Natural killer cell (primary cell): ENCODE measurements at regions not wholly inside any gene's neighbourhood (a gene's known extent, or its start where the extent isn't known, plus 50 kb on each side); places are given as distances from the start of the nearest gene placed in this dataset.

Experiments used
- ATAC-seq, 3 donors: fragments of 150-1000 bp in 2 of 3; fragments of 200-7000 bp in 1 of 3; cut with Tn5 transposase; 1 replicate in 1 of 3; 2 replicates in 2 of 3; pipeline ENCODE4 v1.10.0; 2021; ENCODE audit warnings: mild to moderate bottlenecking in 2 of 3, moderate library complexity in 2 of 3
- DNase-seq, 2 donors: peaks; one replicate each; pipeline versions ENCODE4 v3.0.0 to v3.0.0-alpha.2; 2013 to 2021; ENCODE audit warnings: mixed read lengths in 1 of 2
- H3K27ac ChIP-seq: one replicate; pipeline ENCODE4 v1.5.1; 2013; ENCODE audit warnings: mild to moderate bottlenecking, low read length
- H3K27me3 ChIP-seq: one replicate; pipeline ENCODE4 v1.6.1; 2013; ENCODE audit warnings: low read length; ENCODE audit not compliant: control insufficient read depth, insufficient read depth
- H3K36me3 ChIP-seq: one replicate; pipeline ENCODE4 v1.6.1; 2013; ENCODE audit warnings: low read length; ENCODE audit not compliant: control insufficient read depth, insufficient read depth
- H3K4me1 ChIP-seq: one replicate; pipeline ENCODE4 v1.6.1; 2013; ENCODE audit warnings: low read length; ENCODE audit not compliant: control insufficient read depth, insufficient read depth
- H3K4me3 ChIP-seq: one replicate; pipeline ENCODE4 v1.5.1; 2013; ENCODE audit warnings: low read length
- H3K9me3 ChIP-seq: one replicate; pipeline ENCODE4 v1.6.1; 2013; ENCODE audit warnings: low read length; ENCODE audit not compliant: control insufficient read depth, insufficient read depth
- H3K27ac Mint-ChIP-seq, 2 donors: one replicate each; pipeline ENCODE4 v1.8.0; 2022; ENCODE audit warnings: mild to moderate bottlenecking in 2 of 2, mixed read lengths in 2 of 2, moderate library complexity in 1 of 2
- H3K27me3 Mint-ChIP-seq, 2 donors: one replicate each; pipeline ENCODE4 v1.8.0; 2022; ENCODE audit warnings: low read depth in 2 of 2, mixed read lengths in 2 of 2
- H3K36me3 Mint-ChIP-seq: one replicate; pipeline ENCODE4 v1.8.0; 2022; ENCODE audit warnings: mixed read lengths
- H3K4me1 Mint-ChIP-seq, 2 donors: one replicate each; pipeline ENCODE4 v1.8.0; 2022; ENCODE audit warnings: mixed read lengths in 2 of 2
- H3K4me3 Mint-ChIP-seq: one replicate; pipeline ENCODE4 v1.8.0; 2022; ENCODE audit warnings: mild to moderate bottlenecking, moderate library complexity, mixed read lengths
- H3K9me3 Mint-ChIP-seq, 2 donors: one replicate each; pipeline ENCODE4 v1.8.0; 2022; ENCODE audit warnings: mixed read lengths in 2 of 2
- WGBS: methylation state at CpG from one replicate; pipeline ENCODE4 v1.1.7; 2013; ENCODE audit warnings: missing lambda C conversion rate; ENCODE audit not compliant: insufficient coverage; 5-methylcytosine and 5-hydroxymethylcytosine counted together
- intact Hi-C: fragments of 100-400 bp; cut with micrococcal nuclease; formaldehyde crosslinking; loops from one replicate; pipeline ENCODE4 v1.14.2; 2022
- TF ChIP-seq, protein P1 (sequence below): fragments of 200-600 bp; IDR thresholded peaks from one replicate; pipeline ENCODE4 v1.8.0; 2022; ENCODE audit warnings: antibody characterized with exemption

DNA sequence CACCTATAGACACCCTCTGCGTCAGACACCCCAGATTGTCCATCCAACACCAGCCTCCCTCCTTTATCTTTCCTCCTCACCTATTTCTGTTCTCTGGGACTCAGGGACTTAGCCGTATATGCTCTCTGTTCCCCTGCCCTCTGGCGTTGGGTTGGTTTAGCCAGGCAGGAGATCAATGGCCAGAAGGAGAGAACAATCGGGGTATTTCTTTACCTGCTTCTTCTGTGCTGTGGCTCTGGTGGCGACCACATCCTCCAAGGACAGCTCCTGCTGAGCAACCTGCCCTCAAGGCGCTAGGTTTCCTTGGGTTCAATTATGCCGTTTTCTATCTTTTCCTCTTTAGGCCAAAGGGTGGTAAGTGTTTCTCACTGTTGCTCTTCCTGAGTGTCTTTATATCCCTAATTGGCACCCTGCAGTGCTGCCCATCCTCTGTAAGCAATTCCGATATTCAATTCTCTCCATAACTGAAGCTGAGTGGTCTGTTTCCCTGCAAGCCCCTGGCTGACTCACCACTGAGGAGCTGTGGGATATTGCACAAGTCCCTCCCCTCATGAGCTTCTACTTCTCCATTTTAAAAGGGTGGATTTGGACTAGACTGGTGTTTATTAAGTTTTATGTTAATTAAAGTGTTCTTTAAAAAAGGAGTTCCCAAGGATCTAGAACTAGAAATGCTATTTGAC lies 63.7 kb upstream of the TMTC4 start:
- Mint-ChIP-seq H3K4me3 (no peak overlapping the region), H3K4me1 (no peaks in the 10 kb centered on the region), H3K27ac (no peak overlapping the region), H3K36me3 (no peaks in the 10 kb centered on the region), H3K27me3 (peaks cover 10 to 35% of the 10 kb centered on the region in 2 donors), H3K9me3 (no peaks in the 10 kb centered on the region)
- no peaks in the 10 kb centered on the region for H3K9me3 ChIP-seq
- DNase-seq, result no peak
- H3K4me3 ChIP-seq, result no peak overlapping the region
- no peak for ATAC-seq
- no peaks in the 10 kb centered on the region for H3K36me3 ChIP-seq
- 89% methylated on average over 8 of the region's 8 CpGs for WGBS
- no peaks in the 10 kb centered on the region for H3K27me3 ChIP-seq
- no peak overlapping the region for H3K27ac ChIP-seq
- no peaks in the 10 kb centered on the region for H3K4me1 ChIP-seq
- intact Hi-C loops, result no loop called here
- TF ChIP-seq, protein P1, sequence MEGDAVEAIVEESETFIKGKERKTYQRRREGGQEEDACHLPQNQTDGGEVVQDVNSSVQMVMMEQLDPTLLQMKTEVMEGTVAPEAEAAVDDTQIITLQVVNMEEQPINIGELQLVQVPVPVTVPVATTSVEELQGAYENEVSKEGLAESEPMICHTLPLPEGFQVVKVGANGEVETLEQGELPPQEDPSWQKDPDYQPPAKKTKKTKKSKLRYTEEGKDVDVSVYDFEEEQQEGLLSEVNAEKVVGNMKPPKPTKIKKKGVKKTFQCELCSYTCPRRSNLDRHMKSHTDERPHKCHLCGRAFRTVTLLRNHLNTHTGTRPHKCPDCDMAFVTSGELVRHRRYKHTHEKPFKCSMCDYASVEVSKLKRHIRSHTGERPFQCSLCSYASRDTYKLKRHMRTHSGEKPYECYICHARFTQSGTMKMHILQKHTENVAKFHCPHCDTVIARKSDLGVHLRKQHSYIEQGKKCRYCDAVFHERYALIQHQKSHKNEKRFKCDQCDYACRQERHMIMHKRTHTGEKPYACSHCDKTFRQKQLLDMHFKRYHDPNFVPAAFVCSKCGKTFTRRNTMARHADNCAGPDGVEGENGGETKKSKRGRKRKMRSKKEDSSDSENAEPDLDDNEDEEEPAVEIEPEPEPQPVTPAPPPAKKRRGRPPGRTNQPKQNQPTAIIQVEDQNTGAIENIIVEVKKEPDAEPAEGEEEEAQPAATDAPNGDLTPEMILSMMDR, result no peak

DNA sequence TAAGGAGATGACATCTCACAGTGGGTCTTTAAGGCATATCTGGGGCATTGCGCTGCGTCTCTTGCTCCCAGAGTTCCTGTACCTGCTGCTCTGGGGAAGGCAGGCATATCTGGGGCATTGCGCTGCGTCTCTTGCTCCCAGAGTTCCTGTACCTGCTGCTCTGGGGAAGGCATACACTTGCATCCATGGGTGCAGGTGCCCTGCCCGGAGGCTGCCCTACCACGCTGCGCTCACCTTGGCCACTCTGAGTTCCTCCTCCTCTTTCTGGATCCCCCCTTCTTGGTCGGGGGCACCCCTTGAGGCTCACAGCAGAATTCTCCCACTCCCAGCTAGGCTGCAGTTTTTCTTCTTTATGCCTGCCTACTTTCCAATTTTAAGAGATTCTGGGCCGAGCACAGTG lies 60.9 kb upstream of the TMTC4 start:
- H3K4me1 ChIP-seq, result no peaks in the 10 kb centered on the region
- no peak overlapping the region for H3K4me3 Mint-ChIP-seq
- no peak overlapping the region for H3K27ac Mint-ChIP-seq
- TF ChIP-seq, protein P1, result no peak
- no peak overlapping the region for H3K4me3 ChIP-seq
- no peaks in the 10 kb centered on the region for H3K36me3 ChIP-seq
- no peaks in the 10 kb centered on the region for H3K36me3 Mint-ChIP-seq
- intact Hi-C loops, result no loop called here
- H3K9me3 Mint-ChIP-seq, result no peaks in the 10 kb centered on the region
- ATAC-seq (no peak), DNase-seq (no peak)
- no peak overlapping the region for H3K27ac ChIP-seq
- H3K9me3 ChIP-seq, result no peaks in the 10 kb centered on the region
- no peaks in the 10 kb centered on the region for H3K4me1 Mint-ChIP-seq
- peaks cover 18 to 39% of the 10 kb centered on the region in 2 donors for H3K27me3 Mint-ChIP-seq
- no peaks in the 10 kb centered on the region for H3K27me3 ChIP-seq
- 89% methylated on average over 9 of the region's 9 CpGs for WGBS

DNA sequence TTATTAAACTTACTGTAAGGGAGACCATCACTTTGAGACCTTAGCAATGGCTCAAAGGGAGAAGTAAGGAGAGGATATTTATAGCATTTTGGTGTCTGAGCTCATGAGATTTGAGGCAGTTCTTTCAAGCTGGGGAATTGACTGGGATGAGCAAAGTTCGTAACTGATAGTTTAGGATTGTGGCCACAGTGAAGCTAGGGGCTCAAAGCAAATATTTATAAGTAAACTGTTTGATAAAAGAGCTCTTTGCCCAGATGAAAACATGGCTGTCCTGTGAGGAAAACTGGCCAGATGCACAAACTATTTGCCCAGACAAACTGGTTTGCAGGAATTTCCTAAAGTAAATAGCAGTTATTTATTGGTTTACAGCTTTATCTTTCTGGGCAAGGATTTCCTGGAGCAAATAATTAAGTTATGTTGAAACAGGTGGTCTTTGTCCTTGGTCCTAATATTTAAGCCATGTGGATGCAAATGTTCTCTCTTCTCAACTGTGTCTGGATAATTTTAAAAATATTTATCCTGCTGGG lies 59.7 kb upstream of the TMTC4 start:
- Mint-ChIP-seq H3K9me3 (no peaks in the 10 kb centered on the region), H3K27me3 (peaks cover 19 to 39% of the 10 kb centered on the region in 2 donors), H3K4me3 (no peak overlapping the region), H3K36me3 (no peaks in the 10 kb centered on the region), H3K27ac (no peak overlapping the region), H3K4me1 (no peaks in the 10 kb centered on the region)
- WGBS, result 94% methylated on average over 1 of the region's 1 CpG
- Histone ChIP-seq H3K27me3 (no peaks in the 10 kb centered on the region), H3K9me3 (no peaks in the 10 kb centered on the region), H3K27ac (no peak overlapping the region), H3K4me1 (no peaks in the 10 kb centered on the region), H3K4me3 (no peak overlapping the region), H3K36me3 (no peaks in the 10 kb centered on the region)
- TF ChIP-seq, protein P1, result no peak
- ATAC-seq, result no peak
- DNase-seq, result no peak
- intact Hi-C loops, result no loop called here

DNA sequence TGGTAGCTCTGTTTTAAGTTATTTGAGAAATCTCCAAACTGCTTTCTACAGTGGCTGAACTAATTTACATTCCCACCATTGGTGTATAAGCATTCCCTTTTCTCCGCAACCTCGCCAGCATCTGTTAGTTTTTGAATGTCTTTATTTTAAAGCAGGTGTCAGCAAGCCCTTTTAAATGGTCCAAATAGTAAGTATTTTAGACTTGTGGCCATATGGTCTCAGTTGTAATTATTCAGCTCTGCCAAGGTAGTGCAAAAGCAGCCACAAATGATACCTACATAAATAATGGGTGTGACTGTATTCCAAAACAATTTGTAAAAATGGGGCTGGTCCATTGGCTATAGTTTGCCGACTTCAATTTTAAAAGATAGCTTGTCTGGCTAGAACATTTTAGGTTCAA lies 58.7 kb upstream of the TMTC4 start:
- 100% methylated on average over 1 of the region's 3 CpGs for whole genome bisulfite sequencing
- Histone ChIP-seq H3K4me3 (no peak overlapping the region), H3K27ac (no peak overlapping the region), H3K36me3 (no peaks in the 10 kb centered on the region), H3K27me3 (no peaks in the 10 kb centered on the region), H3K4me1 (no peaks in the 10 kb centered on the region), H3K9me3 (peaks cover 1% of the 10 kb centered on the region)
- intact Hi-C loops, result no loop called here
- H3K27me3 Mint-ChIP-seq, result peaks cover 19 to 32% of the 10 kb centered on the region in 2 donors
- TF ChIP-seq, protein P1, result no peak
- DNase-seq, result no peak
- no peaks in the 10 kb centered on the region for H3K4me1 Mint-ChIP-seq
- H3K4me3 Mint-ChIP-seq, result no peak overlapping the region
- no peaks in the 10 kb centered on the region for H3K36me3 Mint-ChIP-seq
- no peak for ATAC-seq
- no peak overlapping the region for H3K27ac Mint-ChIP-seq
- H3K9me3 Mint-ChIP-seq, result no peaks in the 10 kb centered on the region
